GM12878 (cell line): ENCODE measurements at regions not wholly inside any gene's neighbourhood (a gene's known extent, or its start where the extent isn't known, plus 50 kb on each side); places are given as distances from the start of the nearest gene placed in this dataset.

ENCODE experiments used
- CTCF ChIP-seq, 3 experiments: IDR thresholded peaks in 2 of 3; conservative IDR thresholded peaks in 1 of 3; 2 replicates each; pipeline ENCODE4 v1.5.1; 2011; ENCODE audit warnings: low read depth in 3 of 3, low read length in 3 of 3, mild to moderate bottlenecking in 3 of 3, control low read depth in 2 of 3, moderate library complexity in 2 of 3, inconsistent platforms in 1 of 3, mixed read lengths in 1 of 3; ENCODE audit not compliant: control insufficient read depth in 2 of 3, insufficient read depth in 1 of 3; ENCODE audit errors: extremely low read depth in 1 of 3
- FOXM1 ChIP-seq: IDR thresholded peaks from 2 replicates; pipeline ENCODE4 v1.6.1; 2012; ENCODE audit warnings: low read depth, mild to moderate bottlenecking, inconsistent platforms, low read length, moderate library complexity
- MYC ChIP-seq: IDR thresholded peaks from 2 replicates; pipeline ENCODE4 v1.6.1; 2011; ENCODE audit warnings: mild to moderate bottlenecking, low read length, moderate library complexity, inconsistent platforms; ENCODE audit not compliant: insufficient read depth, insufficient replicate concordance, insufficient read length, severe bottlenecking
- PAX8 ChIP-seq: fragments of 450-650 bp; IDR thresholded peaks from 2 replicates; pipeline ENCODE4 v1.6.1; 2017; ENCODE audit warnings: mild to moderate bottlenecking, moderate library complexity
- POLR2A ChIP-seq: IDR thresholded peaks from 2 replicates; pipeline ENCODE4 v1.6.1; 2011; ENCODE audit warnings: low read depth, mild to moderate bottlenecking, low read length
- POLR2AphosphoS5 ChIP-seq: IDR thresholded peaks from 2 replicates; pipeline ENCODE4 v1.6.1; 2011; ENCODE audit warnings: mild to moderate bottlenecking, low read length, inconsistent platforms
- SIX5 ChIP-seq: IDR thresholded peaks from 2 replicates; pipeline ENCODE4 v1.6.1; 2011; ENCODE audit warnings: mild to moderate bottlenecking, low read depth, low read length, moderate library complexity; ENCODE audit not compliant: severe bottlenecking
- YY1 ChIP-seq: IDR thresholded peaks from 2 replicates; pipeline ENCODE4 v1.6.1; 2011; ENCODE audit warnings: low read depth, mild to moderate bottlenecking, low read length

GRCh38 chr6:168871642-168872315, 381.9 kb downstream of the THBS2 start:
- TF ChIP-seq CTCF (IDR thresholded peaks at IDR 0.05 in 2 of 3, conservative IDR thresholded peaks at IDR 0.05 in 1 of 3; ENCODE audit: control insufficient read depth in 2 of 3, extremely low read depth in 1 of 3, insufficient read depth in 1 of 3, low read depth in 3 of 3, low read length in 3 of 3) (no peak), PAX8 (no peak), SIX5 (no peak), POLR2A (no peak), FOXM1 (no peak), POLR2AphosphoS5 (no peak), MYC (no peak), YY1 (no peak)
